22Rv1 (cell line): ENCODE measurements at regions not wholly inside any gene's neighbourhood (a gene's known extent, or its start where the extent isn't known, plus 50 kb on each side); places are given as distances from the start of the nearest gene placed in this dataset.

Experiments used
- H3K27ac ChIP-seq: fragments of 450-650 bp; 2 replicates; pipeline ENCODE4 v1.5.1; 2017
- CTCF ChIP-seq: fragments of 450-650 bp; IDR thresholded peaks from 2 replicates; pipeline ENCODE4 v1.5.1; 2017; ENCODE audit warnings: mild to moderate bottlenecking
- ZFX ChIP-seq: fragments of 450-650 bp; IDR thresholded peaks from 2 replicates; pipeline ENCODE4 v1.6.1; 2017; ENCODE audit warnings: antibody characterized with exemption, borderline replicate concordance

- no peak for TF ChIP-seq ZFX
- TF ChIP-seq CTCF = no peak
- H3K27ac ChIP-seq = no peak overlapping the region
These were observed 202.1 kb downstream of the FLRT2 start for GRCh38 chr14:85732031-85732430.

DNA sequence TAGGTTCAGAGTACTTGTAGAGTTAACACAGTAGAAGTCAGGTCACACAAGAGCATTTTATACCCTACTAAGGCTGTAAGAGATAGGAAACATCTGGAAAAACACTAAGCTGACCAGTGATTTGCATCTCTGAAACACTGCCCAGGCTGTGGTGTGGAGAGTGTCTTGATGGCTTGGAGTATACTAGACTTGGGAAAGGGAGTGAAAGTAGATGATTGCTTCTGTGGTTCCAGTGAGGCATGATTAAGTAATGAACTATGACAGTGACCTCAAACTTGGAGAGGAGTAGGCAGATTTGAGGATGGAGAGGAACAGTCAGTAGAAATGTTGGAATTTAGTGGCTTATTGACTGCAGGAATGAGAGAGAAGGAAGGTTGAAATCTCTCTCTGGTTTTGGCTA, 201.2 kb downstream of the FLRT2 start:
- H3K27ac ChIP-seq = no peak overlapping the region
- TF ChIP-seq ZFX (no peak), CTCF (no peak)

DNA sequence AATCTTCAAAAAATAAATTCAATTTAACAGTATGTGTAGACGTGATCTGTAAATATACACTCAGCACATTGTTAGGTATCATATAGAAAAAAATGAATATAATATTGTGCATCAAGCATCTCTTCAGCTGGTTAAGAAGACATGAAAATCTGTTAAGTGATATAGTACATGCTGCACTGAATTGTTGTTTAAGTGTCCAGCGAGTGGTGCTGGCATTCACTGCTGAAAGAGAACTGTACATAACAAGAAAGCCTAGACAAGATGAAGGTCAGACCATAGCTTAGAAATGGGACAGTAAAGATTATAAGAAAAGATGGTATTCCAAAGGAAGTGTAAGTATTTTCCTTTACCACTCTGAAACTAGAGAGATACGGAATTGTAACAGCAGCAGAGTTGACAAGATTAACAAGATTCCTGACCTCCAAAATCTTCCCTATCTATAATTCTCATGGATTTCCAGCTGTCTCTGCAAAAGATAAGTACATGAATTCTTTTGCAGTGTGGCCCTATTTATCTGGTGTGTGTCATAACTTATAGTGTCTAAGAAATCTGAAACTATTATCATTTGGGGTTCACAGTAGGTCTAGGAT, 198.6 kb downstream of the FLRT2 start:
- TF ChIP-seq ZFX (no peak), CTCF (no peak)
- H3K27ac ChIP-seq = no peak overlapping the region

GRCh38 chr14:85714069-85714468, 184.1 kb downstream of the FLRT2 start:
- no peak overlapping the region for H3K27ac ChIP-seq
- TF ChIP-seq CTCF (no peak), ZFX (no peak)

- TF ChIP-seq ZFX (no peak), CTCF (no peak)
- no peak overlapping the region for H3K27ac ChIP-seq
These were observed 181.7 kb downstream of the FLRT2 start for GRCh38 chr14:85711620-85712019.
